Heart left ventricle (tissue), 13 donors: ENCODE measurements at regions not wholly inside any gene's neighbourhood (a gene's known extent, or its start where the extent isn't known, plus 50 kb on each side); places are given as distances from the start of the nearest gene placed in this dataset.

Experiments used
- CTCF ChIP-seq, 12 donors: fragments of 200-600 bp; sonication (generic) in 4 of 12; IDR thresholded peaks; one replicate each; pipeline versions ENCODE4 v1.5.0 to v1.8.0; 2018 to 2022; ENCODE audit warnings: antibody characterized with exemption in 12 of 12, mild to moderate bottlenecking in 5 of 12
- POLR2A ChIP-seq, 2 donors: fragments of 450-650 bp; IDR thresholded peaks; one replicate each; pipeline ENCODE4 v1.6.1; 2017; ENCODE audit warnings: antibody characterized with exemption in 2 of 2, mild to moderate bottlenecking in 2 of 2, moderate library complexity in 2 of 2
- donor health status: ischemic (EF 13 %, LVEDD 7.1; RV severe dilation, severe dysfunction).
- donor health status: DM: no; HTN: yes; CAD: no.
- donor health status: DM: no; HTN: no; CAD: no.
- donor health status: ischemic (EF 25% LVEDD 6.9; RV normal size, moderate dysfunction).
- donor health status: ischemic (EF 25% LVEDD 5.7; RV mildly dilated, moderate dysfunction).
- donor health status: ischemic (EF 35%, LVEDD 5.7; RV mildly dilated, moderate dysfunction).
- donor health status: nonischemic (EF 11% LVEDD 7.7; RV severe dilation, severe dysfunction).
- donor health status: DM: yes; HTN: yes; CAD: no.
- donor health status: PGD.
- donor health status: ischemic (EF 29% LVEDD 5.4; RV normal size, mild dysfunction).
- donor health status: nonischemic (EF 23%, LVEDD 6.1; RV moderate dilation, normal function).

GRCh38 chr11:98260983-98261382 is 759.8 kb upstream of the CNTN5 start:
- peak in 1 of 12 donors; percentile 8 for TF ChIP-seq CTCF (IDR thresholded peaks at IDR 0.05)
- no peak for TF ChIP-seq POLR2A (IDR thresholded peaks at IDR 0.05)
